Fibroblast of lung (primary cell): ENCODE measurements at regions not wholly inside any gene's neighbourhood (a gene's known extent, or its start where the extent isn't known, plus 50 kb on each side); places are given as distances from the start of the nearest gene placed in this dataset.

ENCODE experiments used
- EZH2 ChIP-seq: IDR thresholded peaks from 2 replicates; pipeline ENCODE4 v1.5.1; 2012; ENCODE audit warnings: low read length, control low read depth, mild to moderate bottlenecking; ENCODE audit errors: missing control alignments
- TF ChIP-seq, protein P1 (sequence below), 2 donors: IDR thresholded peaks in 1 of 2; conservative IDR thresholded peaks in 1 of 2; 1 replicate in 1 of 2; 2 replicates in 1 of 2; pipeline ENCODE4 v1.5.1; 2011 to 2012; ENCODE audit warnings: low read length in 2 of 2, control low read depth in 1 of 2, inconsistent platforms in 1 of 2, low read depth in 1 of 2, mild to moderate bottlenecking in 1 of 2

DNA sequence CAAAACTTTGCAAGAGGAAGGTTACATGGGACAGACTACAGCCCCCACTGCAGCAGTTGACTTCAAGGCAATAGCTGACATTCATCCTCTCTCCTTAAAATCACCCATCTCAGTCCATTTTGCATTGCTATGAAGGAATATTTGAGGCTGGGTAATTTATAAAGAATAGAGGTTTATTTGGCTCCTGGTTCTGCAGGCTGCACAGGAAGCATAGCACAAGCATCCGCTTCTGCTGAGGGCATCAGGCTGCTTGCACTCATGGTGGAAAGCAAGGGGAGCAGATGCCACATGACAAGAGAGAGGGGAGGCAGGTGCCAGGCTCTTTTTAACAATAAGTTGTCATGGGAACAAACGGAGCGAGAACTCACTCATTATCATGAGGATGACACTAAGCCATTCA, 646.0 kb downstream of the ZEB2 start:
- TF ChIP-seq, protein P1, sequence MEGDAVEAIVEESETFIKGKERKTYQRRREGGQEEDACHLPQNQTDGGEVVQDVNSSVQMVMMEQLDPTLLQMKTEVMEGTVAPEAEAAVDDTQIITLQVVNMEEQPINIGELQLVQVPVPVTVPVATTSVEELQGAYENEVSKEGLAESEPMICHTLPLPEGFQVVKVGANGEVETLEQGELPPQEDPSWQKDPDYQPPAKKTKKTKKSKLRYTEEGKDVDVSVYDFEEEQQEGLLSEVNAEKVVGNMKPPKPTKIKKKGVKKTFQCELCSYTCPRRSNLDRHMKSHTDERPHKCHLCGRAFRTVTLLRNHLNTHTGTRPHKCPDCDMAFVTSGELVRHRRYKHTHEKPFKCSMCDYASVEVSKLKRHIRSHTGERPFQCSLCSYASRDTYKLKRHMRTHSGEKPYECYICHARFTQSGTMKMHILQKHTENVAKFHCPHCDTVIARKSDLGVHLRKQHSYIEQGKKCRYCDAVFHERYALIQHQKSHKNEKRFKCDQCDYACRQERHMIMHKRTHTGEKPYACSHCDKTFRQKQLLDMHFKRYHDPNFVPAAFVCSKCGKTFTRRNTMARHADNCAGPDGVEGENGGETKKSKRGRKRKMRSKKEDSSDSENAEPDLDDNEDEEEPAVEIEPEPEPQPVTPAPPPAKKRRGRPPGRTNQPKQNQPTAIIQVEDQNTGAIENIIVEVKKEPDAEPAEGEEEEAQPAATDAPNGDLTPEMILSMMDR (conservative IDR thresholded peaks at IDR 0.05 in 1 of 2, IDR thresholded peaks at IDR 0.05 in 1 of 2; ENCODE audit: low read depth in 1 of 2, low read length in 2 of 2) = no peak
- no peak for TF ChIP-seq EZH2
